HFF-Myc (cell line): ENCODE measurements at regions not wholly inside any gene's neighbourhood (a gene's known extent, or its start where the extent isn't known, plus 50 kb on each side); places are given as distances from the start of the nearest gene placed in this dataset.

Experiments
- DNase-seq: peaks from one replicate; pipeline ENCODE4 v3.0.0-alpha.2; 2011; ENCODE audit warnings: low read depth; ENCODE audit errors: extremely low read depth
- H3K4me3 ChIP-seq: replicated peaks from 2 replicates; pipeline ENCODE4 v1.5.1; 2011; ENCODE audit warnings: low read depth, mild to moderate bottlenecking, control low read depth, low read length
- TF ChIP-seq, protein P1 (sequence below): IDR thresholded peaks from 2 replicates; pipeline ENCODE4 v1.5.1; 2012; ENCODE audit warnings: mild to moderate bottlenecking, low read depth, low read length, control low read depth; ENCODE audit errors: missing control alignments

DNA sequence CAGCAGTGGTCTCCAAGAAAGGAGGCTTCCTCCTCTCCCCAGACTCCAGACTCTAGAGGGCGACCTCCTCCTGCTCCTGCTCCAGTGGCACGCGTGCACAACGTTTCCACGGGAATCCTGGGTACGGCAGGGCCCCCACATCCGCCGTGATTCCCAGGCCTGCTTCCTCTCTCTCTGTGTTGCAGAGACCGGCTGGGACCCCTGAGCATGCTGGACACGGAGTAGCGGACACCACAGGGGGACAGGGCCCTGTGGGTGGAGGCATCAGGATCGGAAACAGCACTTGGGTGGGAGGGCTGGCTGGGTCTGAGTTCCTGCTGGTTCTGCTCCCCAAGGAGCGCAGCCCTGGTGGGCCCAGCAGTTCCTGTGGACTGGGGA is 75.9 kb upstream of the SLC35G4 start:
- TF ChIP-seq, protein P1, sequence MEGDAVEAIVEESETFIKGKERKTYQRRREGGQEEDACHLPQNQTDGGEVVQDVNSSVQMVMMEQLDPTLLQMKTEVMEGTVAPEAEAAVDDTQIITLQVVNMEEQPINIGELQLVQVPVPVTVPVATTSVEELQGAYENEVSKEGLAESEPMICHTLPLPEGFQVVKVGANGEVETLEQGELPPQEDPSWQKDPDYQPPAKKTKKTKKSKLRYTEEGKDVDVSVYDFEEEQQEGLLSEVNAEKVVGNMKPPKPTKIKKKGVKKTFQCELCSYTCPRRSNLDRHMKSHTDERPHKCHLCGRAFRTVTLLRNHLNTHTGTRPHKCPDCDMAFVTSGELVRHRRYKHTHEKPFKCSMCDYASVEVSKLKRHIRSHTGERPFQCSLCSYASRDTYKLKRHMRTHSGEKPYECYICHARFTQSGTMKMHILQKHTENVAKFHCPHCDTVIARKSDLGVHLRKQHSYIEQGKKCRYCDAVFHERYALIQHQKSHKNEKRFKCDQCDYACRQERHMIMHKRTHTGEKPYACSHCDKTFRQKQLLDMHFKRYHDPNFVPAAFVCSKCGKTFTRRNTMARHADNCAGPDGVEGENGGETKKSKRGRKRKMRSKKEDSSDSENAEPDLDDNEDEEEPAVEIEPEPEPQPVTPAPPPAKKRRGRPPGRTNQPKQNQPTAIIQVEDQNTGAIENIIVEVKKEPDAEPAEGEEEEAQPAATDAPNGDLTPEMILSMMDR: no peak
- DNase-seq: no peak

DNA sequence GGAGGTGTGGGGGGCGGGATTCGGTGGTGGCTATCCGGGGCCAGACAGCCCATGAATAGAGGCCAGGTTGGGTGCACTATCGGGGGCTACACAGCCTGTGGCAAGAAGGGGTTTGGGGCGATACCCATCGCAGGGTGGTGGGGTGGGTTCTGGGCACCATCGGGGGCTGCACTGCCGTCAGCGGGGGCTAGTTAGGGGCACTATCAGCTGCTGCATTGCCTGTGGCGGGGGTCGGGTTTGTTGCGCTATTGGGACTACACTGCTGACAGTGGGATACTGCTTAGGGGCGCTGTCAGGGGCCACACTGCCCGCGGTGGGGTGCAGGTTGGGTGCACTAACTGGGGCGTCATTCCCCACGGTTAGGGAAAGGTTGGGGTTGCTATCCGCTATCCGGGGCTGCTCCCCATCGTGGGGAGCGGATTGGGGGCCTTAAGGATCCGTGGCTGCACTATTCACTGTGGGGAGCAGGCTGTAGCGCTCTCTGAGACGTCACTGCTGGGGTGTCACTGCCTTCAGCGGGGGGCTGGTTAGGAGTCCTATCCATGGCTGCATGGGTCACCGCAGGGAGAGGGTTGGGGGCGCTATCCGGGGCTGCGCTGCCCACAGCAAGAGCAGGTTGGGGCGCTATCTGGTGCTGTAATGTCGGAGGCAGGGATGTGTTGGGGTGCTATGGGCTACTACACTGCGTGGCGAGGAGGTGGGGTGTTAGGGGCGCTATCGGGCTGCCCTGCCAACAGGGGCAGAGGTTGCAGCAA is 76.5 kb upstream of the SLC35G4 start:
- TF ChIP-seq, protein P1: no peak
- H3K4me3 ChIP-seq: no peak overlapping the region

More for the DNA sequence above, 75.9 kb upstream of the SLC35G4 start:
- no peak overlapping the region for H3K4me3 ChIP-seq

DNA sequence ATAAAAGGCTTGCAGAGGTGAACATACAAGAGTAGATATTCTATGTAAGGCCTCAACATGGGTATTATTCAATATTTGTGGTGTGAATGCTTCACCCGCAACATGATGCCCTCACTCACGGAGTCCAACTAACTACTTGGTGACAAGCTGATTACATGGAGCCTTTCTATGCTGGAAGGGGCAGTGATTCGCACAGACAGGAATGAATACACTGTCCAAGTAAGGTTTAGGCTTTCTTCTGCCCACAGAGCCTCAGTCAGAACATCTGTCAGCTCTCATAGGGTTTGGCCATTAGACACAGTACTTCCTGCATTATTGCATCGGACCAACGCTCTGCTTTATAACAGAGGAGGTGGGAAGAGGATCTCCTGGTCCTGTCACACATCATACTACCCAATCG is 80.3 kb upstream of the SLC35G4 start:
- TF ChIP-seq, protein P1: no peak
- no peak overlapping the region for H3K4me3 ChIP-seq
- no peak for DNase-seq

More for the DNA sequence above, 76.5 kb upstream of the SLC35G4 start:
- no peak for DNase-seq

DNA sequence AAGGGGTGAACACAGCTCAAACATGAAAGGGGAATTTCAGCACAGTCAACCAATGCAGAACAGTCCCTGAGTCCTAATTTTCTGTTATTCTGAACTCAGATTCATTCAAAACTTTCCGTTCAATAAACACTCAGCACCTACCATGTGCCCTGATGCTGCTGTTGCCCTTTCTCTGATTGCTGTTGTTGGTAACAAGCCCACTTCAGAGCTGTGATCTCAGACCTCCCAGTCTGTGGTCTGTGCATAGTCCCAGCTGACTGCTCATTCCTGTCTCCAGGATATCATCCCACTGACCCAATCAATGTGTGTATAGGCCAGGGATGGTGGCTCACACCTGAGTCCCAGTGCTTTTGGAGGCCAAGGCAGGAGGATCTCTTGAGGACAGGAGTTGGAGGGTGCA is 82.7 kb upstream of the SLC35G4 start:
- no peak for DNase-seq
- TF ChIP-seq, protein P1: no peak
- H3K4me3 ChIP-seq: no peak overlapping the region

DNA sequence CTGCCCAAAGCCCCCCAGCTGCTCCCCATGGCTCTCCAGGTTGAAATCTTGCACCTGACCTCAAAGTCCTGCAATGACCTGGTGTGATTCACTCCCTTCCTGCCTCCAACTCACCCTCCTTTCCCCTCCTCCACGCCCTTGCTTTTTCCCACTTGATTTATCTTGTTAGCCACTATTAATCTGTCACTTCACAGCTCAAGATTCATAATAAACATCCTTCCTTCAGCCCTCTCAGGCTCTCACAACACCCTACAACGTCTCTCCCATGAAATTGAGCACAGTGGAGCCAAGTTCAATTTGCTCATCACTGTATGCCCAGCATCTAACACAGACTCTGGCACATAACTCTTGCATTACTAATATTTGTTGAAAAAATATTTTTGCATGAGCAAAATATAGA is 85.6 kb upstream of the SLC35G4 start:
- TF ChIP-seq, protein P1: no peak
- DNase-seq: no peak

DNA sequence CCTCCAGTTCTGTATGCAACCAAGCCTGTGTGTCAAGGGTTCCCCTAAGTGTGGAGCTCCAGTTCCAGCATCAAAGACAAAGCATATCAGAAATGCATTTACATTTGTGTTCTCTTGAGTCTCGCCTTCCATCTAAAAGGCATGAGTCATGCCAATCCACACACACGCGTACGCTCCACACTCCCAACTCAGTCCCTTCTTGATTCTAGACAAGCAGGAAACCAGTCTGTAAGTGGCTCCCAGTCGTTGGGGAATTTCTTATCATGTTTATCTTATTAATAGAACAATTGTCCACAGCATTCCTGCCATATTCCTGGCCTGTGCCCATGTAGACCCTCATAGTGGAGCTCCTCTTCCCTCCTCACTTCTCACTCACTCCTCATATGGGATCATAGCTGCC is 86.4 kb upstream of the SLC35G4 start:
- TF ChIP-seq, protein P1: no peak
- no peak overlapping the region for H3K4me3 ChIP-seq
- DNase-seq: no peak

More for the DNA sequence above, 85.6 kb upstream of the SLC35G4 start:
- H3K4me3 ChIP-seq: no peak overlapping the region

DNA sequence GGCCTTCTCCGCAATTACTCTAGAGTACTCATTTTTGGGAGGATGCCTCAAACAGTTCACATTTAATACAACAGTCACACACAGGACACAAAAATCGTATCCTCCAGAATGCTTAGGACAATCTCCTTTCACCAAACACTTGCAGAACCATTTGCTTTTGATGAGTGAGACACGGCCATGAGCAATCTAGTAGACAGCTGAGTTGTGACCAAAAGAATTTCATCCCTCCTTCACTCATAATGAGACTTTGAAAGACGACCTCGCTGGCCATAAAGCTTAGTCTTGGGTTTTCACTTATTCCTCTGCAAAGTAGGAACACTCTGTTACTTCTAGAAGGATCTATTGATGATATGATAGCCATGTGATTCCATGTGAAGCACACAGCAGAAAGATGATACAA is 87.5 kb upstream of the SLC35G4 start:
- TF ChIP-seq, protein P1: no peak
- DNase-seq: no peak

More for the DNA sequence above, 87.5 kb upstream of the SLC35G4 start:
- H3K4me3 ChIP-seq: no peak overlapping the region
